Fibroblast of pulmonary artery (primary cell): ENCODE measurements at regions not wholly inside any gene's neighbourhood (a gene's known extent, or its start where the extent isn't known, plus 50 kb on each side); places are given as distances from the start of the nearest gene placed in this dataset.
"Not testable (repeated sequence)": the region's sequence is repeated elsewhere in the genome, so short reads cannot be mapped to it uniquely, and the experiment has no call there.

ENCODE experiments used
- DNase-seq: peaks from one replicate; pipeline ENCODE4 v3.0.0-alpha.2; 2010; ENCODE audit warnings: low read depth
- H3K4me3 ChIP-seq: replicated peaks from 2 replicates; pipeline ENCODE4 v1.5.1; 2011; ENCODE audit warnings: low read depth, mild to moderate bottlenecking, control low read depth, low read length, moderate library complexity
- TF ChIP-seq, protein P1 (sequence below): IDR thresholded peaks from 2 replicates; pipeline ENCODE4 v1.5.1; 2011; ENCODE audit warnings: mild to moderate bottlenecking, control low read depth, low read length, inconsistent platforms; ENCODE audit errors: missing control alignments

DNA sequence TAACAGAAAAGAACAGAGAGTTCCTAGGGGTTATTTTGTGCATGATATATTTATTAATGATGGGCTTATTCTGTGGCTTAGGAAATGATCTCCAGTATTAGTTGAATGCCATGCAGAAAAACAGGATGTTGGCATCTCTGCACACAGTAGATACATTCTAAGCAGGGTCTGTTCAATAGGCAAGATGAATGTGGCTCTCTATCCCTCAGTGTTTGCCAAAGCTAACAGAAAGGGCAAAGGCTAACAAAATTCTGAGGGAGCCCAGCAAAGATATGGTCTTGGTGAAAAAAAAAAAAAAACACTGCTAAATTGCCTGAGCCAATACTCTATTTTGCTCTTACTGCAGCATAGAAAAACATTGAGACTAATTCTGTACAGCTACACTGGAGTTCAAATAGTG is 1095.8 kb downstream of the UQCRFS1 start:
- no peak for DNase-seq
- no peak overlapping the region for H3K4me3 ChIP-seq
- TF ChIP-seq, protein P1, sequence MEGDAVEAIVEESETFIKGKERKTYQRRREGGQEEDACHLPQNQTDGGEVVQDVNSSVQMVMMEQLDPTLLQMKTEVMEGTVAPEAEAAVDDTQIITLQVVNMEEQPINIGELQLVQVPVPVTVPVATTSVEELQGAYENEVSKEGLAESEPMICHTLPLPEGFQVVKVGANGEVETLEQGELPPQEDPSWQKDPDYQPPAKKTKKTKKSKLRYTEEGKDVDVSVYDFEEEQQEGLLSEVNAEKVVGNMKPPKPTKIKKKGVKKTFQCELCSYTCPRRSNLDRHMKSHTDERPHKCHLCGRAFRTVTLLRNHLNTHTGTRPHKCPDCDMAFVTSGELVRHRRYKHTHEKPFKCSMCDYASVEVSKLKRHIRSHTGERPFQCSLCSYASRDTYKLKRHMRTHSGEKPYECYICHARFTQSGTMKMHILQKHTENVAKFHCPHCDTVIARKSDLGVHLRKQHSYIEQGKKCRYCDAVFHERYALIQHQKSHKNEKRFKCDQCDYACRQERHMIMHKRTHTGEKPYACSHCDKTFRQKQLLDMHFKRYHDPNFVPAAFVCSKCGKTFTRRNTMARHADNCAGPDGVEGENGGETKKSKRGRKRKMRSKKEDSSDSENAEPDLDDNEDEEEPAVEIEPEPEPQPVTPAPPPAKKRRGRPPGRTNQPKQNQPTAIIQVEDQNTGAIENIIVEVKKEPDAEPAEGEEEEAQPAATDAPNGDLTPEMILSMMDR: no peak

DNA sequence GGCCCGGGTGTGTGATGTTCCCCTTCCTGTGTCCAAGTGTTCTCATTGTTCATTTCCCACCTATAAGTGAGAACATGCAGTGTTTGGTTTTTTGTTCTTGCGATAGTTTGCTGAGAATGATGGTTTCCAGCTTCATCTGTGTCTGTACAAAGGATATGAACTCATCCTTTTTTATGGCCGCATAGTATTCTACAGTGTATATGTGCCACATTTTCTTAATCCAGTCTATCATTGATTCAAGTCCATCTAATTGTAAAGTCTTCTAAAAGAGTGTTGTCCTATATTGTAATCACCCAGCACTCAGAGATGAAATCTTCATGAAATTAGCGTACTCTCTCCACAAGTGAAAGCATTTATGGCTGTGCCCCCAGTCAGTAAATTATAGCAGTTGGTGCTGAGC is 1096.6 kb downstream of the UQCRFS1 start:
- DNase-seq, H3K4me3 ChIP-seq: not testable (repeated sequence)

DNA sequence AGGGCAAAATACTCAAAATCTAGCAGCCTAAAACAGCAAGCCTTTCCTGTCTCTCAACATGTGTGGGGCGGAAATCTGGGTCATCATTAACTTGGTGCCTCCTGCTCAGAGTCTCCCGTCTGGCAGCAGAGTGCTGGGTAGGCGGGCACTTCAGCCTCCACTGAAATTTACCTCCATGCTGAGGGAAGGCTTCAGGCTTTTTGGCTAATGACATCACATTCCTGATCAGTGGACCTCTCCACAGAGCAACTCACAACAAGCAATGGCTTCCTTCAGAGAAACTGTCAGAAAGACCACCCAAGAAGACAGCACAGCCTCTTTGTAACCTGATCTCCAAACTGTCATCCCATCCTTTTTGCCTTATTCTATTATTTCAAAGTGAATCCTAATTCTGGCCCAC is 1109.0 kb downstream of the UQCRFS1 start:
- TF ChIP-seq, protein P1: no peak
- H3K4me3 ChIP-seq: no peak overlapping the region
- DNase-seq: no peak

DNA sequence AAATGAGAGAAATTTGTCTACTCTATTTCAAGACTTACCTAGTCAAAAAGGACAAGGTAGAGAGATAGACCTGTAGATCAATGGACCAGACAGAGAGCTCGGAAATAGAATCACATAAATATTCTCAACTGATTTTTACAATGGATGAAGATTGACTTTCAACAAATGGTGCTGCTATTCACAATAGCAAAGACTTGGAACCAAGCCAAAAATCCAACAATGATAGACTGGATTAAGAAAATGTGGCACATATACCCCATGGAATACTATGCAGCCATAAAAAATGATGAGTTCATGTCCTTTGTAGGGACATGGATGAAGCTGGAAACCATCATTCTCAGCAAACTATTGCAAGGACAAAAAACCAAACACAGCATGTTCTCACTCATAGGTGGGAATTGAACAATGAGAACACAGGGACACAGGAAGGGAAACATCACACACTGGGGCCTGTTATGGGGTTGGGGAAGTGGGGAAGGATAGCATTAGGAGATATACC is 1128.2 kb downstream of the UQCRFS1 start:
- H3K4me3 ChIP-seq: not testable (repeated sequence)

DNA sequence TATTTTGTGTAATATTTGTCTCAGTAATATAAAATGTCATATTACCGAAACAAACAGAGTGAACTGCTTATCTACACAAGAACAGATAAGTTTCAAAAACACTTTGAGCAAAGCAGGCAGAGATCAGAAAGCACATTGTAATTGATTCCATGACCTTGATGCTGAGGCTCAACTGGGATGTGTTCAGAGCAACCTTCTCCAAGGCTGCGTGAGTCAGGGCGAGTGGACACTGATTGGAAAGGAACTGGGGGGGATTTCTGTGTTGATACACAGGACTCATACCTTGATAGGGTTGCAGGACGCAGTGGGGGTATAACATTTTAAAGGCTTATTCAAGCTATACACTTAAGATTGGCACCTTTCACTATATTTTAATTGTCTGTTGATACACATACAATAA is 1136.3 kb downstream of the UQCRFS1 start:
- DNase-seq: no peak
- H3K4me3 ChIP-seq: no peak overlapping the region
- TF ChIP-seq, protein P1: no peak

More for the DNA sequence above, 1128.2 kb downstream of the UQCRFS1 start:
- not testable (repeated sequence) for DNase-seq

DNA sequence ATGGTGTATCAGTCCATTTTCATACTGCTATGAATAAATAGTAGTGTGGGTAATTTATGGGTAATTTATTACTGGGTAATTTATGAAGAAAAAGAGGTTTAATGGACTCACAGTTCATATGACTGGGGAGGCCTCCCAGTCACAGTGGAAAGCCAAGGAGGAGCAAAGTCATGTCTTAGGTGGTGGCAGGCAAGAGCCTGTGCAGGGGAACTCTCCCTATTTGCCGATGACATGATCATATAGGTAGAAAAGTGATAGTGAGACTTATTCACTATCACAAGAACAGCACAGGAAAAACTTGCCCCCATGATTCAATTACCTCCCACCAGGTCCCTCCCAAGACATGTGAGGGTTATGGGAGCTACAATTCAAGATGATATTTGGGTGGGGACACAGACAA is 1137.7 kb downstream of the UQCRFS1 start:
- TF ChIP-seq, protein P1: no peak
- H3K4me3 ChIP-seq: no peak overlapping the region
- no peak for DNase-seq

DNA sequence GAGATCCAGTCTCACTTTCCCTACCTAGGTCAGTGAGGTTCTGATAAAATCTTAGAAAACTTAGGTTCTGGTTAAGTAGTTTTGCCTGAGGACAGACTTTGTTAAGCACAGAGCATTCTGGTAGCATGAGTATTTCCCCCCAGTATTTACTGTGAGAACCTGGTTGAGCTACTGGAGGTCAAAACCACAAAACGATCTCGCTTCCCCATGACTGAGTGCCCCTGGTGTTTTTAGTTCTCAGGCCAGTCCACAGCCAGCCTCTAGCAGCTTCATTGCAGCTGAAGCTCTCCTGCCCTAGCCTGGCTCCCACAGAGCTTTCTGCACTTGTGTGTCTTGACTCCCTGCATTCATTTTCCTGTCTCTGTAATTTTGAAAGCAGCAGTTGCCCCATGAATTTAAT is 1138.2 kb downstream of the UQCRFS1 start:
- H3K4me3 ChIP-seq: no peak overlapping the region
- TF ChIP-seq, protein P1: no peak
- DNase-seq: no peak

DNA sequence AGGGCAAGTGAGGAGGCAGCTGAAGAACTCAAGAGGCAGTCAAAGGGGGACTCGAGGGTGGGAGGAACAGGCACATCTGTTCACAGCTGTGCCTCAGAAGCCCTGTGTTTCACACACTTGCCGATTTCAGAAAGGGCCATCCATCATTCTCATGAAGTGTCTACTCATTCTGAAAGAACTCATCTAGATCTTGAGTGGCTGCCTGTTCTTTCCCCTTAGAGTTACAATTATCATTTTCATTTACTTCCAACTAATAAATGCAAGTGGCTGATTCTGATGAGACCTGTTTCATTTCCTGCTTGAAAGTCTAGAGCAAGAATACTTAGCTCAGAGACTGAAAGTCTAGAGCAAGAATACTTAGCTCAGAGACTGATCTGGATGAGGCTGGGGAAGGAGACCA is 1145.1 kb downstream of the UQCRFS1 start:
- H3K4me3 ChIP-seq: no peak overlapping the region
- TF ChIP-seq, protein P1: no peak
- no peak for DNase-seq
